SK-N-MC (cell line): ENCODE measurements at regions not wholly inside any gene's neighbourhood (a gene's known extent, or its start where the extent isn't known, plus 50 kb on each side); places are given as distances from the start of the nearest gene placed in this dataset.

Experiments used
- EZH2 ChIP-seq: fragments of 200-600 bp; sonication (generic); IDR thresholded peaks from one replicate; pipeline ENCODE4 v1.6.1; 2017; ENCODE audit warnings: antibody characterized with exemption
- POLR2AphosphoS5 ChIP-seq: IDR thresholded peaks from 2 replicates; pipeline ENCODE4 v1.6.1; 2012; ENCODE audit warnings: mild to moderate bottlenecking, low read depth, low read length, borderline replicate concordance

GRCh38 chr13:77832339-77833100 is 86.1 kb downstream of the EDNRB start:
- TF ChIP-seq POLR2AphosphoS5: no peak
- TF ChIP-seq EZH2: no peak
